ENCODE measurements at regions not wholly inside any gene's neighbourhood (a gene's known extent, or its start where the extent isn't known, plus 50 kb on each side); places are given as distances from the start of the nearest gene placed in this dataset.

DNA sequence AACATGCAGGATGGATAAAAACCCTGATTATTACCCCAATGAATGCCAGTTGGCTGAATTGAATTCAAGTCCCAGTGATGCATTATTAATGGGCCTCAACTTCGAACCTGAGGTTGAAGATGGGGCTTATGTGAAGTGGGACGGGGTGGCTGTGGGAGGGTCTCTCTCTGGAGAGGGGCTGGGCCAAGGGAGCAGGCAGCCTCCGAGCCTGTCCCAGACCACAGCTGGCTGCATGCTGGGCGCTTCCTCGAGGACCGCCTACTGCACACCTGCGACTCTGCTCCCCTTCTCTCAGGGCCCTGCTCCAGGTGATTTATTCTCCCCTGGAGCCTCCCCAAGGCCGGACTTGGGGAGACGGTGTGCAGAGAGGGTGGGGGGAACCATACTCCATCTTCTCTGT is 568.3 kb downstream of the CCDC171 start:
- H3K4me3 ChIP-seq: no peak overlapping the region
- DNase-seq: no peak
- no peaks in the 10 kb centered on the region for H3K9me2 ChIP-seq (ENCODE audit: insufficient read depth)
- no peaks in the 10 kb centered on the region for H3K27me3 ChIP-seq (ENCODE audit: insufficient read depth, low read depth)
- ChIA-PET POLR2A (ENCODE audit: unreplicated experiment) (no interaction called here), CTCF (no interaction called here)
- BruUV-seq (replicated peaks): no TSS peak
- H3K4me1 ChIP-seq (replicated peaks; ENCODE audit: insufficient read depth): no peaks in the 10 kb centered on the region
- no peak for TF ChIP-seq CTCF (conservative IDR thresholded peaks at IDR 0.05)
- TF ChIP-seq EZH2 (IDR thresholded peaks at IDR 0.05; ENCODE audit: low read depth): no peak
- no peaks in the 10 kb centered on the region for H3K36me3 ChIP-seq (ENCODE audit: low read depth)
- intact Hi-C loops (cut with micrococcal nuclease; ENCODE audit: unreplicated experiment): no loop called here
- H4K20me1 ChIP-seq (ENCODE audit: insufficient read depth): no peaks in the 10 kb centered on the region
- H3F3A ChIP-seq (ENCODE audit: insufficient read depth, low read depth): no peaks in the 10 kb centered on the region
- H3K79me2 ChIP-seq (ENCODE audit: low read depth): no peaks in the 10 kb centered on the region
- no peak overlapping the region for H3K4me2 ChIP-seq
- no peaks in the 10 kb centered on the region for H3K9me3 ChIP-seq (ENCODE audit: insufficient read depth, low read depth)
- H3K27ac ChIP-seq: no peak overlapping the region
- no peak overlapping the region for H2AFZ ChIP-seq

- CTCF ChIA-PET: no interaction called here
- no peak overlapping the region for H3K27ac ChIP-seq
- intact Hi-C loops (cut with micrococcal nuclease; ENCODE audit: unreplicated experiment): no loop called here
- no peaks in the 10 kb centered on the region for H3K9me2 ChIP-seq (ENCODE audit: insufficient read depth)
- H3F3A ChIP-seq (ENCODE audit: insufficient read depth, low read depth): no peaks in the 10 kb centered on the region
- no peaks in the 10 kb centered on the region for H3K4me1 ChIP-seq (replicated peaks; ENCODE audit: insufficient read depth)
- no peaks in the 10 kb centered on the region for H3K36me3 ChIP-seq (ENCODE audit: low read depth)
- H4K20me1 ChIP-seq (ENCODE audit: insufficient read depth): no peaks in the 10 kb centered on the region
- H3K9me3 ChIP-seq (ENCODE audit: insufficient read depth, low read depth): no peaks in the 10 kb centered on the region
- DNase-seq: no peak
- BruUV-seq (replicated peaks): no TSS peak
- no peaks in the 10 kb centered on the region for H3K79me2 ChIP-seq (ENCODE audit: low read depth)
- H2AFZ ChIP-seq: no peak overlapping the region
- H3K27me3 ChIP-seq (ENCODE audit: insufficient read depth, low read depth): no peaks in the 10 kb centered on the region
- POLR2A ChIA-PET (ENCODE audit: unreplicated experiment): no interaction called here
- no peak overlapping the region for H3K4me3 ChIP-seq
- TF ChIP-seq CTCF (conservative IDR thresholded peaks at IDR 0.05) (no peak), EZH2 (IDR thresholded peaks at IDR 0.05; ENCODE audit: low read depth) (no peak)
- no peak overlapping the region for H3K4me2 ChIP-seq
Measured at GRCh38 chr9:16121601-16122286, 568.9 kb downstream of the CCDC171 start.

- Histone ChIP-seq H4K20me1 (ENCODE audit: insufficient read depth) (no peaks in the 10 kb centered on the region), H3K4me3 (no peak overlapping the region), H2AFZ (no peak overlapping the region), H3K9me2 (ENCODE audit: insufficient read depth) (no peaks in the 10 kb centered on the region), H3K27ac (no peak overlapping the region), H3K27me3 (ENCODE audit: insufficient read depth, low read depth) (no peaks in the 10 kb centered on the region), H3K4me1 (replicated peaks; ENCODE audit: insufficient read depth) (no peaks in the 10 kb centered on the region), H3F3A (ENCODE audit: insufficient read depth, low read depth) (no peaks in the 10 kb centered on the region), H3K4me2 (no peak overlapping the region), H3K79me2 (ENCODE audit: low read depth) (no peaks in the 10 kb centered on the region), H3K9me3 (ENCODE audit: insufficient read depth, low read depth) (no peaks in the 10 kb centered on the region), H3K36me3 (ENCODE audit: low read depth) (no peaks in the 10 kb centered on the region)
- no TSS peak for BruUV-seq (replicated peaks)
- TF ChIP-seq EZH2 (IDR thresholded peaks at IDR 0.05; ENCODE audit: low read depth) (no peak), CTCF (conservative IDR thresholded peaks at IDR 0.05) (no peak)
- POLR2A ChIA-PET (ENCODE audit: unreplicated experiment): no interaction called here
- intact Hi-C loops (cut with micrococcal nuclease; ENCODE audit: unreplicated experiment): no loop called here
- CTCF ChIA-PET: no interaction called here
- DNase-seq: no peak
Measured at GRCh38 chr9:16125629-16126028, 572.8 kb downstream of the CCDC171 start.
